ENCODE measurements at regions not wholly inside any gene's neighbourhood (a gene's known extent, or its start where the extent isn't known, plus 50 kb on each side); places are given as distances from the start of the nearest gene placed in this dataset.
"Not testable (repeated sequence)": the region's sequence is repeated elsewhere in the genome, so short reads cannot be mapped to it uniquely, and the experiment has no call there.

- DNase-seq = not testable (repeated sequence)
These were observed 262.5 kb downstream of the SMARCA2 start for GRCh38 chr9:2277644-2278043.

- DNase-seq = not testable (repeated sequence)
These were observed 264.0 kb downstream of the SMARCA2 start for GRCh38 chr9:2279138-2279537.

- DNase-seq = no peak
These were observed 266.1 kb downstream of the SMARCA2 start for GRCh38 chr9:2281031-2281802.

GRCh38 chr9:2281803-2282185, 266.6 kb downstream of the SMARCA2 start:
- DNase-seq = no peak

- no peak for DNase-seq
These were observed 269.6 kb downstream of the SMARCA2 start for GRCh38 chr9:2284770-2285169.

- no peak for DNase-seq
These were observed 270.5 kb downstream of the SMARCA2 start for GRCh38 chr9:2285416-2286332.

GRCh38 chr9:2286333-2286705, 271.2 kb downstream of the SMARCA2 start:
- DNase-seq = no peak

GRCh38 chr9:2286825-2287455, 271.8 kb downstream of the SMARCA2 start:
- DNase-seq = no peak

- no peak for DNase-seq
These were observed 273.2 kb downstream of the SMARCA2 start for GRCh38 chr9:2288309-2288708.

GRCh38 chr9:2289263-2289662, 274.1 kb downstream of the SMARCA2 start:
- DNase-seq = peak; percentile 33

- no peak for DNase-seq
These were observed 275.2 kb downstream of the SMARCA2 start for GRCh38 chr9:2290382-2290781.

- DNase-seq = peak; percentile 33
These were observed 277.0 kb downstream of the SMARCA2 start for GRCh38 chr9:2291980-2292704.

GRCh38 chr9:2292733-2293132, 277.6 kb downstream of the SMARCA2 start:
- no peak for DNase-seq

GRCh38 chr9:2297771-2298170, 282.6 kb downstream of the SMARCA2 start:
- no peak for DNase-seq

GRCh38 chr9:2298217-2298616, 283.1 kb downstream of the SMARCA2 start:
- DNase-seq = no peak

GRCh38 chr9:2299156-2299842, 284.2 kb downstream of the SMARCA2 start:
- DNase-seq = no peak

- DNase-seq = no peak
These were observed 284.7 kb downstream of the SMARCA2 start for GRCh38 chr9:2299843-2300205.

- no peak for DNase-seq
These were observed 285.2 kb downstream of the SMARCA2 start for GRCh38 chr9:2300325-2300724.

- DNase-seq = no peak
These were observed 287.5 kb downstream of the SMARCA2 start for GRCh38 chr9:2302606-2303005.

- no peak for DNase-seq
These were observed 287.9 kb downstream of the SMARCA2 start for GRCh38 chr9:2303056-2303455.

GRCh38 chr9:2307480-2307879, 292.3 kb downstream of the SMARCA2 start:
- no peak for DNase-seq

GRCh38 chr9:2311920-2312319, 296.8 kb downstream of the SMARCA2 start:
- DNase-seq = no peak
